ENCODE measurements at regions not wholly inside any gene's neighbourhood (a gene's known extent, or its start where the extent isn't known, plus 50 kb on each side); places are given as distances from the start of the nearest gene placed in this dataset.

- TF ChIP-seq EP300 (IDR thresholded peaks at IDR 0.05): no peak
- TF ChIP-seq CTCF (IDR thresholded peaks at IDR 0.05): no peak
- TF ChIP-seq POLR2A (IDR thresholded peaks at IDR 0.05): no peak
Measured at GRCh38 chr2:153668923-153669322, 190.4 kb upstream of the RPRM start.

All from tibial nerve (tissue), 4 donors.